ENCODE measurements at regions not wholly inside any gene's neighbourhood (a gene's known extent, or its start where the extent isn't known, plus 50 kb on each side); places are given as distances from the start of the nearest gene placed in this dataset.

DNA sequence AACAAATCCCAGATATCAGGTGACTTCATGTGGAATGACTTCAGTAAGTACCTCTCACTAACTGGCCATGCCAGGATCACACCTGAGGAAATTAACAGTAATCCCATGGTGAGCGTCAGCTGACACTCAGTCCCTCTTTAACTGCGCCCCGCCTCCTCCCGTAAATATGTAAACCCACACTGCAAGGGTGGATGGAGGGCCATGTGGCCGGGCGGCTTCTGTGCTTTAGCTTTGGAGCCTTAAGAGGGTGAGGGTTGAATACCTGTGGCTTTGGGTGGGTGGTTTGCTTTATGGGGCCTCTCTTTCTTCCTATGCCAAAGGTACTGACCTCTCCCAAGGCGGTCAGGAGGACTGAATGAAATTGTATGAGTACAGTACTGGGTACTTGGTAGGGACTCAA lies 141.7 kb downstream of the MRM1 start:
- Histone ChIP-seq H3K4me3 (ENCODE audit: control extremely low read depth in 1 of 5, extremely low read depth in 1 of 5, insufficient read depth in 1 of 5, low read depth in 2 of 5, low read length in 4 of 5) (no peak overlapping the region), H4K20me1 (ENCODE audit: control insufficient read depth, insufficient read depth, low read length, poor library complexity, severe bottlenecking) (no peaks in the 10 kb centered on the region), H3K4me2 (replicated peaks; ENCODE audit: low read depth, low read length, poor library complexity, severe bottlenecking) (no peak overlapping the region), H3K9me3 (ENCODE audit: control extremely low read depth in 1 of 3, control insufficient read depth in 2 of 3, insufficient read depth in 1 of 3, low read length in 2 of 3) (peaks cover 0 to 3% (median 0%) of the 10 kb centered on the region in 3 donors), H3K9ac (ENCODE audit: low read length) (no peak overlapping the region), H3K79me2 (ENCODE audit: control insufficient read depth, insufficient read depth, low read length) (no peaks in the 10 kb centered on the region), H2AFZ (ENCODE audit: insufficient read depth, low read depth, low read length, poor library complexity, severe bottlenecking) (no peak overlapping the region), H3K4me1 (ENCODE audit: control insufficient read depth in 2 of 2, insufficient read depth in 2 of 2, low read length in 2 of 2) (no peaks in the 10 kb centered on the region), H3K36me3 (replicated peaks in 1 of 2; ENCODE audit: control extremely low read depth in 1 of 2, control insufficient read depth in 1 of 2, extremely low read depth in 1 of 2, insufficient read depth in 2 of 2, low read length in 1 of 2) (no peaks in the 10 kb centered on the region), H3K27me3 (replicated peaks in 1 of 4; ENCODE audit: control extremely low read depth in 1 of 4, control insufficient read depth in 3 of 4, insufficient read depth in 4 of 4, low read length in 3 of 4) (peaks cover 0 to 3% (median 0%) of the 10 kb centered on the region in 4 experiments), H3K27ac (ENCODE audit: low read length in 2 of 2) (no peak overlapping the region)
- ChIA-PET POLR2A (no interaction called here), CTCF (interaction anchor here (0.9 kb wide), 1 partner anchor 14 kb away, joined by 3 read pairs; no protein-coding TSS in a partner anchor)
- ATAC-seq (ENCODE audit: low read depth) (no peak), DNase-seq (no peak)
- no peak for TF ChIP-seq EZH2 (IDR thresholded peaks at IDR 0.05; ENCODE audit: borderline replicate concordance, insufficient read depth, low read depth, low read length, poor library complexity, severe bottlenecking)
- TF ChIP-seq, protein P1, sequence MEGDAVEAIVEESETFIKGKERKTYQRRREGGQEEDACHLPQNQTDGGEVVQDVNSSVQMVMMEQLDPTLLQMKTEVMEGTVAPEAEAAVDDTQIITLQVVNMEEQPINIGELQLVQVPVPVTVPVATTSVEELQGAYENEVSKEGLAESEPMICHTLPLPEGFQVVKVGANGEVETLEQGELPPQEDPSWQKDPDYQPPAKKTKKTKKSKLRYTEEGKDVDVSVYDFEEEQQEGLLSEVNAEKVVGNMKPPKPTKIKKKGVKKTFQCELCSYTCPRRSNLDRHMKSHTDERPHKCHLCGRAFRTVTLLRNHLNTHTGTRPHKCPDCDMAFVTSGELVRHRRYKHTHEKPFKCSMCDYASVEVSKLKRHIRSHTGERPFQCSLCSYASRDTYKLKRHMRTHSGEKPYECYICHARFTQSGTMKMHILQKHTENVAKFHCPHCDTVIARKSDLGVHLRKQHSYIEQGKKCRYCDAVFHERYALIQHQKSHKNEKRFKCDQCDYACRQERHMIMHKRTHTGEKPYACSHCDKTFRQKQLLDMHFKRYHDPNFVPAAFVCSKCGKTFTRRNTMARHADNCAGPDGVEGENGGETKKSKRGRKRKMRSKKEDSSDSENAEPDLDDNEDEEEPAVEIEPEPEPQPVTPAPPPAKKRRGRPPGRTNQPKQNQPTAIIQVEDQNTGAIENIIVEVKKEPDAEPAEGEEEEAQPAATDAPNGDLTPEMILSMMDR (IDR thresholded peaks at IDR 0.05), result no peak
- Mint-ChIP-seq H3K27me3 (peaks cover 20% of the 10 kb centered on the region), H3K4me3 (no peak overlapping the region), H3K27ac (no peak overlapping the region), H3K9me3 (ENCODE audit: insufficient read depth) (no peaks in the 10 kb centered on the region), H3K4me1 (no peaks in the 10 kb centered on the region)
- no CpG with 5 or more reads among the region's 7 CpGs for WGBS (ENCODE audit: insufficient coverage)
- intact Hi-C loops (cut with micrococcal nuclease), result no loop called here

DNA sequence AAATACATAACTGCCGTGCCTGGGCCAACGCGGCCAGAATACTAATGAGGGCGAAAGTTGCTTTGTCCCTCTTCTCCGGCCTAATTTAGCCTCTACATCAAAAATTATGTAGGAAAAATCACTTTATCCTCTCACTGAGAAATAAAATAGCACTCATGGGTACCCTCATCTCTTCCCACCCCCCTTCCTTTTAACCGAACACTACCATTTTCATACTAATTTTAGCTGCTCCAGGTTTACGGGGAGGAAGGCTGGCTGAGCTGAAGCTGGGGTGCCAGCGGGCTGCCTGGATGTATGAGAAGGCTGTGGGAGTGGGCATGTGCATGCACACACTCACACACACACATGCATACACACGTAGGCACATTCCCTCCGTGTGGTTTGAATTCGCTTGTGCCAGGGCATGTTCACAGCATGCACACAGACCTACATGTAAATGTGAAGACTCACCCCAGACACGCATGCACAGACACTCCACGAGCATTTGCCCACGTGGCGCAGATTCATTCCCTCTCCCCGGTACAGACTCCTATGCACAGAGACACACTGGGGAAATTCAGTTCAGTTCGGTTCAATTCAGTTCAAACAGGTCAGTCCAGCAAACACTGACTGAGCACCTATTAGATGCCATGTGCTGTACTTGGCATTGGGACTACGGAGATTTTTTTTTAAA lies 145.1 kb downstream of the MRM1 start:
- no peak overlapping the region for H2AFZ ChIP-seq (ENCODE audit: insufficient read depth, low read depth, low read length, poor library complexity, severe bottlenecking)
- no peak overlapping the region for H3K27ac ChIP-seq (ENCODE audit: low read length in 2 of 2)
- Mint-ChIP-seq H3K9me3 (ENCODE audit: insufficient read depth) (no peaks in the 10 kb centered on the region), H3K4me3 (no peak overlapping the region), H3K27me3 (peaks cover 23% of the 10 kb centered on the region), H3K27ac (no peak overlapping the region), H3K4me1 (no peaks in the 10 kb centered on the region)
- H3K9me3 ChIP-seq (ENCODE audit: control extremely low read depth in 1 of 3, control insufficient read depth in 2 of 3, insufficient read depth in 1 of 3, low read length in 2 of 3), result peaks cover 0 to 3% (median 0%) of the 10 kb centered on the region in 3 donors
- no peak overlapping the region for H3K4me2 ChIP-seq (replicated peaks; ENCODE audit: low read depth, low read length, poor library complexity, severe bottlenecking)
- 92% methylated on average over 9 of the region's 18 CpGs for WGBS (ENCODE audit: insufficient coverage)
- intact Hi-C loops (cut with micrococcal nuclease), result no loop called here
- TF ChIP-seq EZH2 (IDR thresholded peaks at IDR 0.05; ENCODE audit: borderline replicate concordance, insufficient read depth, low read depth, low read length, poor library complexity, severe bottlenecking), result no peak
- TF ChIP-seq, protein P1 (IDR thresholded peaks at IDR 0.05), result no peak
- H3K36me3 ChIP-seq (replicated peaks in 1 of 2; ENCODE audit: control extremely low read depth in 1 of 2, control insufficient read depth in 1 of 2, extremely low read depth in 1 of 2, insufficient read depth in 2 of 2, low read length in 1 of 2), result no peaks in the 10 kb centered on the region
- DNase-seq, result no peak
- no peaks in the 10 kb centered on the region for H3K79me2 ChIP-seq (ENCODE audit: control insufficient read depth, insufficient read depth, low read length)
- ChIA-PET POLR2A (no interaction called here), CTCF (no interaction called here)
- no peaks in the 10 kb centered on the region for H4K20me1 ChIP-seq (ENCODE audit: control insufficient read depth, insufficient read depth, low read length, poor library complexity, severe bottlenecking)
- no peak overlapping the region for H3K9ac ChIP-seq (ENCODE audit: low read length)
- no peak for ATAC-seq (ENCODE audit: low read depth)
- no peaks in the 10 kb centered on the region for H3K4me1 ChIP-seq (ENCODE audit: control insufficient read depth in 2 of 2, insufficient read depth in 2 of 2, low read length in 2 of 2)
- no peak overlapping the region for H3K4me3 ChIP-seq (ENCODE audit: control extremely low read depth in 1 of 5, extremely low read depth in 1 of 5, insufficient read depth in 1 of 5, low read depth in 2 of 5, low read length in 4 of 5)
- H3K27me3 ChIP-seq (replicated peaks in 1 of 4; ENCODE audit: control extremely low read depth in 1 of 4, control insufficient read depth in 3 of 4, insufficient read depth in 4 of 4, low read length in 3 of 4), result no peaks in the 10 kb centered on the region

All from B cell (primary cell).